GM10266 (cell line): ENCODE measurements at regions not wholly inside any gene's neighbourhood (a gene's known extent, or its start where the extent isn't known, plus 50 kb on each side); places are given as distances from the start of the nearest gene placed in this dataset.

Experiments used
- DNase-seq: peaks from one replicate; pipeline ENCODE4 v3.0.0; 2012; ENCODE audit errors: extremely low spot score
- TF ChIP-seq, protein P1 (sequence below): IDR thresholded peaks from 2 replicates; pipeline ENCODE4 v1.5.1; 2012; ENCODE audit warnings: mild to moderate bottlenecking, low read depth; ENCODE audit not compliant: control insufficient read depth, insufficient read depth; ENCODE audit errors: missing control alignments

- no peak for DNase-seq
Measured at GRCh38 chr1:87939444-87939843, 610.8 kb downstream of the LMO4 start.

GRCh38 chr1:87940421-87940820, 611.7 kb downstream of the LMO4 start:
- no peak for DNase-seq
- TF ChIP-seq, protein P1, sequence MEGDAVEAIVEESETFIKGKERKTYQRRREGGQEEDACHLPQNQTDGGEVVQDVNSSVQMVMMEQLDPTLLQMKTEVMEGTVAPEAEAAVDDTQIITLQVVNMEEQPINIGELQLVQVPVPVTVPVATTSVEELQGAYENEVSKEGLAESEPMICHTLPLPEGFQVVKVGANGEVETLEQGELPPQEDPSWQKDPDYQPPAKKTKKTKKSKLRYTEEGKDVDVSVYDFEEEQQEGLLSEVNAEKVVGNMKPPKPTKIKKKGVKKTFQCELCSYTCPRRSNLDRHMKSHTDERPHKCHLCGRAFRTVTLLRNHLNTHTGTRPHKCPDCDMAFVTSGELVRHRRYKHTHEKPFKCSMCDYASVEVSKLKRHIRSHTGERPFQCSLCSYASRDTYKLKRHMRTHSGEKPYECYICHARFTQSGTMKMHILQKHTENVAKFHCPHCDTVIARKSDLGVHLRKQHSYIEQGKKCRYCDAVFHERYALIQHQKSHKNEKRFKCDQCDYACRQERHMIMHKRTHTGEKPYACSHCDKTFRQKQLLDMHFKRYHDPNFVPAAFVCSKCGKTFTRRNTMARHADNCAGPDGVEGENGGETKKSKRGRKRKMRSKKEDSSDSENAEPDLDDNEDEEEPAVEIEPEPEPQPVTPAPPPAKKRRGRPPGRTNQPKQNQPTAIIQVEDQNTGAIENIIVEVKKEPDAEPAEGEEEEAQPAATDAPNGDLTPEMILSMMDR: no peak

More at GRCh38 chr1:87939444-87939843, 610.8 kb downstream of the LMO4 start:
- TF ChIP-seq, protein P1: no peak

GRCh38 chr1:87941337-87941946, 612.8 kb downstream of the LMO4 start:
- DNase-seq: no peak
- TF ChIP-seq, protein P1: no peak

GRCh38 chr1:87942165-87942564, 613.5 kb downstream of the LMO4 start:
- TF ChIP-seq, protein P1: no peak
- DNase-seq: no peak

GRCh38 chr1:87949711-87950110, 621.0 kb downstream of the LMO4 start:
- TF ChIP-seq, protein P1: no peak
- no peak for DNase-seq

- TF ChIP-seq, protein P1: no peak
Measured at GRCh38 chr1:87950369-87950768, 621.7 kb downstream of the LMO4 start.

GRCh38 chr1:87951409-87951808, 622.7 kb downstream of the LMO4 start:
- TF ChIP-seq, protein P1: no peak
- no peak for DNase-seq

More at GRCh38 chr1:87950369-87950768, 621.7 kb downstream of the LMO4 start:
- no peak for DNase-seq
